ENCODE measurements at regions not wholly inside any gene's neighbourhood (a gene's known extent, or its start where the extent isn't known, plus 50 kb on each side); places are given as distances from the start of the nearest gene placed in this dataset.

DNA sequence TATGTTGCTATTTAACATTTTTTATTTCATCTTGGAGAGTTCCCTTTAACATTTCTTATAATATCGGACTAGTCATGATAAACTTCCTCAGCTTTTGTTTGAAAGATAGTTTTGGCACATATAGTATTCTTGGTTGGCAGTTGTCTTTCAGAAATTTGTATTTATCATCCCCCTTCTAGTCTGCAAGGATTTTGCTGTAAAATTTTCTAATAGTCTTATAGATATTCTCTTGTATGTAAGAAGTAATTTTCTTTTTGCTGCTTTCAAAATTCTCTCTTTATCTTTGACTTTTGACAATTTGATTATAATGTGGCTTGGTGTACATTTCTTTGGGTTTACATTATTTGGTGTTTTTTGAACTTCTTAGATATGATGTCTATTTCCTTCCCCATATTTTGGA lies 116.0 kb upstream of the AVPR1A start:
- TF ChIP-seq POLR2A (IDR thresholded peaks at IDR 0.05; ENCODE audit: low read length) (no peak), GATA1 (IDR thresholded peaks at IDR 0.05; ENCODE audit: low read depth, low read length) (no peak)

Measured in erythroblast (primary cell).